HG02885 (cell line): ENCODE measurements at regions not wholly inside any gene's neighbourhood (a gene's known extent, or its start where the extent isn't known, plus 50 kb on each side); places are given as distances from the start of the nearest gene placed in this dataset.
"Not testable (repeated sequence)": the region's sequence is repeated elsewhere in the genome, so short reads cannot be mapped to it uniquely, and the experiment has no call there.

Experiments used
- ATAC-seq: cut with Tn5 transposase; IDR thresholded peaks from one replicate; pipeline ENCODE4 v1.9.1; 2021; ENCODE audit warnings: mild to moderate bottlenecking; ENCODE audit not compliant: unreplicated experiment, poor library complexity

GRCh38 chr10:47646686-47647273 is 116.6 kb downstream of the SYT15B start:
- not testable (repeated sequence) for ATAC-seq

- ATAC-seq = not testable (repeated sequence)
Measured at GRCh38 chr10:47626975-47627374, 103.5 kb upstream of the AGAP9 start.

GRCh38 chr10:47622719-47623118 is 99.3 kb upstream of the AGAP9 start:
- not testable (repeated sequence) for ATAC-seq

- ATAC-seq = not testable (repeated sequence)
Measured at GRCh38 chr10:47619300-47620012, 96.0 kb upstream of the AGAP9 start.

GRCh38 chr10:47609311-47609710 is 85.9 kb upstream of the AGAP9 start:
- not testable (repeated sequence) for ATAC-seq

- ATAC-seq = not testable (repeated sequence)
Measured at GRCh38 chr10:47605791-47606773, 82.6 kb upstream of the AGAP9 start.

GRCh38 chr10:47600604-47601003 is 77.2 kb upstream of the AGAP9 start:
- not testable (repeated sequence) for ATAC-seq

GRCh38 chr10:47600127-47600526 is 76.7 kb upstream of the AGAP9 start:
- not testable (repeated sequence) for ATAC-seq

GRCh38 chr10:47599657-47600056 is 76.2 kb upstream of the AGAP9 start:
- ATAC-seq = not testable (repeated sequence)

- ATAC-seq = not testable (repeated sequence)
Measured at GRCh38 chr10:47593805-47594204, 70.4 kb upstream of the AGAP9 start.

- ATAC-seq = not testable (repeated sequence)
Measured at GRCh38 chr10:47593129-47593528, 69.7 kb upstream of the AGAP9 start.

- not testable (repeated sequence) for ATAC-seq
Measured at GRCh38 chr10:47590956-47591355, 67.5 kb upstream of the AGAP9 start.

- ATAC-seq = not testable (repeated sequence)
Measured at GRCh38 chr10:47590534-47590933, 67.1 kb upstream of the AGAP9 start.

- ATAC-seq = not testable (repeated sequence)
Measured at GRCh38 chr10:47582051-47582450, 58.6 kb upstream of the AGAP9 start.

GRCh38 chr10:47580063-47580462 is 56.6 kb upstream of the AGAP9 start:
- ATAC-seq = not testable (repeated sequence)

GRCh38 chr10:47578547-47578946 is 55.1 kb upstream of the AGAP9 start:
- peak; percentile 66 for ATAC-seq
